ENCODE measurements at regions not wholly inside any gene's neighbourhood (a gene's known extent, or its start where the extent isn't known, plus 50 kb on each side); places are given as distances from the start of the nearest gene placed in this dataset.

DNA sequence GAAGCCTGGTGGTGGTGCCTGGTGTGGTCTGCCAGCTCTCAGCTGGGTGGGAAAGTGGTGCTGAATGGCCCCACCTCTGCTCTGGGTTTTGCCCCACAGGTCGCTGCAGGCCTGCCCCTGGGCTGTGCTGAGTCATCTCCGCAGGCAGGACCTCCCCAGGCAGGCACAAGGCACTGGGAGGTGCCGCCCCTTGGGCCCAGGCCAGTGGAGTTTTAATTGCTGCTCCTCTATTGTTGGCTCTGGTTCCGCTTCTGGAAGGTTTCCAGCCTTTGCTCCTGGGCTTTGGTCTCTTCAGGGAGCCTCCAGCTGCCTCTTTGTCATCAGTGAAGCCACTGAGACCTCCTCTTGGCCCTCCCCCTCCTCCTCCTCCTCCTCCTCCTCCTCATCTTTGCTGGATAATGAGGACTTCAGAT lies 180.3 kb upstream of the GRB10 start:
- DNase-seq: peak; percentile 94

DNA sequence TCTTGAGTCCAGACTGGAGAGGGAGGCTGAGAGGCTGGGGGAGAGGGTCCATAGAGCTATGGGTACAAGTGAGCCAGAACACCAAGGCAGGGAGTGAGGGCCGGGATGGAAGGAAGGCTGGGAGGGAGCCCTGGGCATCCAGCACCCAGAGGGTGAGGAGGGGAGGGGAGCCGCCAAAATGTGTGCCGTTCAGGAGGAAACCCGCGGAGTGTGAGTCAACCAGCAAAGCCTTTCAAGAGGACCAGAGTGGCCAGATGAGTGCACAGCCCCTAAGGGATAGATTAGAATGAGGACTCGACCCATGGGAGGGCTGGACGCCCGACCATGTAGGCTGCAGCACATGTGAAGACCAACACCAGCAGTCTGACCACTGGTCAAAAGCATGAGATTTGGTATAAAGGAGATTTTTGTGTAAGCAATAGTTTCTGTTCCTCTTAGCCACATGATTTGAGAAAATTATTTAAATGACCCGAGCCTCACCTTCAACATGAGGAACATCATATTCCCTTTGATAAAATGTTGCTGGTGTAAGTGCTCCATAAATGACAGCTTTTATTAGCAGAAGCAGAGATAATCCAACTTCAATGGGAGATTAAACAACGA lies 179.7 kb upstream of the GRB10 start:
- no peak for DNase-seq

DNA sequence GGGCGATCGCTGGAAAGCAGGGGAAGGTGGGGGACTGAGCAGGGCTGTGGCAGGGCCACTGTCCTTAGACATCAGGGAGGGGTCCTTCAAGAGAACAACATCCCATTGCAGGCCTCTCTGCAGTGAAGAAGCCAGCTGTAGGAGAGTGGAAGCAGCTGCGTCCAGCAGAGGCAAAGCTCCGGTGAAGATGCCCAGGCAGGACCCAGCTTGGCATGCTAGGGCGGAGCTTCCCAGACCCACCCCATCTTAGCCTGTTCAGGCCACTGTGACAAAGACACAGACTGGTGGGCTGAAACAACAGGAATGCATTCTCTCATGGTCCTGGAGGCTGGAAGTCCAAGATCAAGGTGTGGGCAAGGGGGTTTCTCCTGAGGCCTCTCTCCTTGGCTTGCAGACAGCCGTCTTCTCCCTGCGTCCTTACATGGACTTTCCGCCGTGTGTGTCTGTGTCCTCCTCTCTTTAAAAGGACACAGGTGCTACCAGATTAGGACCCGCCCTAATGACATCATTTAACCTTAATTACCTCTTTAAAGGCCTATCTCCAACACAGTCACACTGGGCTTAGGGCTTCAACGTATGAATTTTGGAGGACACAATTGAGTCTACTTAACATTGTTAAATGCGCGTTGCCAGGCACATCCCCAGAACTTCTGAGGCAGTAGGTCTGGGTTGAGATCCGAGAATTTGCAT lies 178.1 kb upstream of the GRB10 start:
- no peak for DNase-seq

DNA sequence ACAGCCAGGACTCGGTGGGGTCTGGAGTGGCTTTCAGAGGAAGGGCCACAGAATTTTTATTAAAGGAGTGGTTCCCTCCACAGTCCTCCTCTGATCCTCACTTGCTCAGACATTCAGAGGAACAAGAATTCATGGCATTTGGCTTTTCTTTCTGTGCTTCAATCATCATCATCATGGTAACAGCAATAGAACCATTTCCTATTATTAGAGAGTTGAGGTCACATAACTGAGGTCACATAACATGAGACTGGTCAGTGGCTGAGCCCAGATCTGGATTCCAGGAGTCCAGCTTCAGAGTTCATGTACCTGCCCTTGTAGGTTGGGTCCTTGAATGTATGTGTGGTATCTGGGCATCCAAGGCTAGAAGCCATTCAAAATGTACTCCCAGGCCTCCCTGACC lies 177.3 kb upstream of the GRB10 start:
- no peak for DNase-seq

DNA sequence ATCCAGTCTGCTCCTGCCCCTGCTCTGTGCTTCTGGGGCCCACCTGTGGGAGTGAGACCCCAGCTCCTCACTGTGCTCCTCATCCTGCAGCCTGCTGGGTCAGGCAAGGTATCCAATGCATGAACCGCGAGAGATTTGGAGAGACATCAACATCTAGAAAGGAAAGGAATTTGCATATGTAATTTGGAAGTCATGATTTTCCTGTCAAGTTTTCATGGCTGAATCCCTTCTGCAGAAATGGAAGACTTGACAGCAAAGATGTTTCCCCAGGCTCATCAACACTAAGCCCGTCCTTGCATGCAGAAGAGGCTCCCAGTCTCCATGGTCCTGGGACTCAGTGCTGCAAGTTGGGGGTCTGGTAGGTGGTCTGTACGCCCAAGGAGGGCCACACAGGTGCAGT lies 176.9 kb upstream of the GRB10 start:
- DNase-seq: no peak

DNA sequence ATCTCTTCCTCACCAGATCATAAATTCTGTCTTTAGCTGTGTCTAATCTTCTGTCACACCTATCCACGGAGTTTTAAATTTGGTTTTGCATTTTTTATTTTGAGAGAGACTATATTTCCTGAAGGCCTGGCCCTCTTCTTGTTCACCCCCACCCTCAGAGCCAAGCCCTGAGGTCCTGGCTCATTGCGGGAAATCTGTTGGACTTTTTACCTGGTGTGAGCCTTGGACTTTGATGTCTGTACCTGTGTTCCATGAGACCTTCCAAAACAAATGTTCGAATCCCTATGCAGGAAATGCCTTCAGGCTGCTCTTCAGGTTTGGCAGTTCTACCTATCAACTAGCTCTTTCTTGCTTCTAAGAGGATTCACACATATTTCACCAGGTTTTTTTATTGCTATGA lies 175.2 kb upstream of the GRB10 start:
- DNase-seq: no peak

DNA sequence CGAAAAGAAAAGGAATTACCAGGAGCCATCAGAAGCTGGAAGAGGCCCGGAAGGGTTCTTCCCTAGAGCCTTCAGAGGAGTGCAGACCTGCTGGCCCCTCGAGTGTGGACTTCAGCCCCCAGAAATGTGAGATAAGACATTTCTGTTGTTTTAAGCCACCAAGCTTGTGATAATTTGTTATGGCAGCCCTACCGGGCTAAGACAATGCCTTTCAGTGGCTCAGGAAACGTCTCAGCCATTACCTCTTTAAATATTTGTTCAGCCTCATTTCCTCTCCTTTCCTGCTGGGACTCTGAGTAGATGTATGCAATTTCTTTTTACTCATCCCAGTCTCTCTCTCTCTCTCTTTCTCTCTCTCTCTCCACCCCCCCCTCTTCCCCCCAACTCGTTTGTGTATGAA lies 174.7 kb upstream of the GRB10 start:
- DNase-seq: no peak

DNA sequence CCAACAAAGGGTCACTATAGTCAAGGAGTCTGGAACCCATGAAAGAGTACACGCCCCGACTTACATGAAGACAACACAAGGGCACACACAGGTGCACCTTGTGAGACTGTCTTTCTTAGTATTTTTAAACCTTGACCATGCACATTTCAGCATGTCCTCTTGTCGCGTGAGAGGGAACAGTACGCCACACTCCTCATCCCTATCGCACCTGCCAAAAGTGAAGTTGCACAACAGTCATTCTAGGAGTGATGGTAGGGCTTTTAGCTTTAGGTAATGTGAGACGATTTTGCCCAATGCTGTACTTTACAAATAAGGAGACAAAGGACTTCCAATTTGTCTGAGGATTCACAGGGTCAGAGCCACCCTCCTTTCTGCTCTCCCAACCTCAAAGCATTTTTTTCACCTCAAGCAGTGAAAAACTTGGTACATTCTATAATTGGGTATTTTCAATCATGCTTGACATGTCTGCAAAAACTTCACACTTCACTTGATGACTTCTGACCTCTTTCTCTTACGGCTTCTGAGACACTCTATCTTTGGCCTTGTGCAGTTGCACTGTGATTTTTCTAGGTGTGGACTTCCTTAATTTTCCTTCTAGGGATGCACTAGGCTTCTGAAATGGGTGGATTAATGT lies 173.9 kb upstream of the GRB10 start:
- no peak for DNase-seq

DNA sequence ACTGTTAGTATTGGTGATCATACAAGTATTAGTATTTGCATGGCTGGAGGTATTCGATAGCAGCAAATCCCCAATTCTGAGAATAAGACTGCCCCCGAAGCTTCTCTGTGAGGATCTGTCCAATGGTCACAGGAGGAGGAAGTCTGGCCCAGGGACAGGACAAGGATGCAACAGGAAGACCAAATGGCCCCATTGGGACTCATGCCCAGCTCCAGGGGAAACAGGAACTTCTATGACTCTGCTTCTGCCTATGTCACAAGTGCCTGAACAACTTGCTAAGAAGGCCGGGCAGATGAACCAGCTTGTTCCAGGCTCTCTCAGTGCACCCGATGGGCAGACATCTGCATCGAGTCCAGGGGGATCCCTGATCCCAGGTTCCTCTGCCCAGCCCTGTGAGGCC lies 172.0 kb upstream of the GRB10 start:
- DNase-seq: no peak

DNA sequence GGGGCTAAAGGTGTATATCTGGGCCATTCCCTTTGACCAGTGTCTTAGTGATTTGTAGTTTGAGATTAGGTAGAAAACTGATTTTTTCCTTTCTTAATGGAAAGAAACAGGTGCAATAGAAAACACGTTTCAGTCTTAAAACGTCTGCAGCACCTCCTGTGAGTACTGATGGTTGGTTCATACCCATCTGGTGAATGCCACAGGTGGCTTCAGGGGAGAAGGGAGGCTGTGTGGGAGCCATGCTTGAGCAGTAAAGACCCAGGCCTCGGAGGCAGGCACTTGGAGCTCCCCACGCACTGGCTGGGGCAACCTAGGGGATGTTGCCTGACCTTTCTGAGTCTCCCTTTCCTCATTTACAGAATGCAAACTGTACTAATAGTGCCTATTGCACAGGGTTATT lies 171.5 kb upstream of the GRB10 start:
- no peak for DNase-seq

DNA sequence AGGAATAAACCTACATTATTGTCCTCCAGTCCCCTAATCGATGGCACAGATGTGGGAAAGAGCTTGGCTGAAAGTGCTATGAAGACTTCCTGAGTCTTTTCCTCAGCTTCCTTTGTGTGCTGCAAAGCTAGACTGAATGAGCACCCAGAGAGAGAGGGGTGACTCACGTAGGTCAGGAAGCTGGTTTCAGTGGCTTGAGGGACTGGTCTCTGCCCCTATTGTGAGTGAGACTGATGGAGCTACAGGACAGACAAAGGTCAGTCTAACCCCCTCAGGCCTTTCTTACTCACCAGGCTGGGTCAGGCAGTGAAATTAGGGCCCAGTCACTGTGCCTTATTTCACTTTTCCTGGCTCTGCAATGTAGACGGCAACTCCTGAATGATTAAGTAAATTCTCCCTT lies 171.1 kb upstream of the GRB10 start:
- no peak for DNase-seq

DNA sequence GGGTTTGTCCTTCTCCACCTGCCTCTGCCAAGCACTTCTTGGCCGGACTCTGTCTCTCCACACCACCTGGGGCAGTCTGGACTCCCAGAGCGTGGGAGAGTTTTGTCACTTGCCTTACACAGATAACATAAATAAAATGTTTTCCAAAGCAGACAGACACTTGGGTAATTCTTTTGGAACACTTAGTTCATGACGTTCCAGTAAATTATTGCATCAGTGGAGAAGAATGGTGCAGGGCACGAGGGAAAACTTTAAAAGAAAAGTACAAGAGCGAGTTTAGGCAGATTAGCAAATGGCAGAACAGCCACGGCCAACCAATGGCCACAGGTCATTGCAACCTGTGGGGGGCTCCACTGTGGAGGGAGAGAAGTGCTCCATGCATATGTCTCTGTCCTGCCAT lies 170.6 kb upstream of the GRB10 start:
- no peak for DNase-seq

DNA sequence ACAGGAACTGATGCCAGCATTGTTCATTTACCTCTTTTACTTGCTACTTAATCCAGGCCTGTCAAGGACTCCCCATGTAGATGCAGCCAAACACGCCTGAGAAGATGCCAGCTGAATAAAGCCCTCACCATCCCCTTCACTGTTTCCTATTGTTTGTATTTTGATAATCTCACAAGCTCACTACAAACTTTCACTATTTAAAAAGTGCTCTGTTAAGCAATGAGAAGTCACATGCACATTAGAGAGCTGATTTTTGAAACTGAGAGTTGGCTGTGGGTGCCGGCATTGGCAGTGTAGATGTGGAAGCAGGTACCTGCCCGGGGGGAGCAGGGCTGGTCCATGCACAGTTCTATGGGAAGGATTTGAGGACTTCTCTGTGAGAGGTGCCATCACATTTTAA lies 169.8 kb upstream of the GRB10 start:
- DNase-seq: no peak

DNA sequence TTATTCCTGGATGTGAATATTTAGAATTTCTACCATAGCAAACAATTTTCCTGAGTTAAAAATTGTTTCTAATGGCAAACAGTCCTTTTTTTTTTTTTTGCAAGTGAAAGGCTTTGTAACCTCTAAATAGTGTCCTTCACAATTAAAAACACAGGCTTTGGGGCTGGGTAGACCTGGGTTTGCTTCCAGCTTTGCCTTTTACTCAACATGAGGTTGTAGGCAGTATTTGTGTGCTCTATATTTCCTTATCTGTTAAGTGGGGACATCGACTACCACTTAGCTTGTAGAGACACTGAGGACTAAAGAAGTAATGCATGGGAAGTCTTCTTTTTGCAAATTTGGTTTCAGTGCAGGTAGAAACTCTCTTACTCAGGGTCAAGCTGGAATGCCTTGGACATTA lies 169.4 kb upstream of the GRB10 start:
- DNase-seq: no peak

DNA sequence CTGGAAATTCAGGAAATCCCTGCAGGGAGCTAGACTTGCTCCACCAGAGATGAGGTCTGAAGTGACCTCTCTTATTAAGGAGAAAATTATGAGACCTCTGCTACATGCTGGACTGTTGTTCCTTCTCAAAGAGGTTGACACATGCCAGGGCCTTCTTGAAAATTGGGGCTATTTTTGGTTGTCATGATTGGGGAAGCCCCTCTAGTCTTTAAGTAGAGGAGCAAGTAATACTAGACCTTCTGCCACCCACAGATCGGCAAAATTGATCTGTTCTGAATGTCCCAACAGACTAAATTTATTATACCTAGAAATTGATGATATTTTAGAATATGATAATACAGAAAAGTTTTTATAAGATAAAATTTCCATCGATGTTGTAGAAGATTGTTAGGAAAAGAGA lies 160.8 kb upstream of the GRB10 start:
- no peak for DNase-seq

DNA sequence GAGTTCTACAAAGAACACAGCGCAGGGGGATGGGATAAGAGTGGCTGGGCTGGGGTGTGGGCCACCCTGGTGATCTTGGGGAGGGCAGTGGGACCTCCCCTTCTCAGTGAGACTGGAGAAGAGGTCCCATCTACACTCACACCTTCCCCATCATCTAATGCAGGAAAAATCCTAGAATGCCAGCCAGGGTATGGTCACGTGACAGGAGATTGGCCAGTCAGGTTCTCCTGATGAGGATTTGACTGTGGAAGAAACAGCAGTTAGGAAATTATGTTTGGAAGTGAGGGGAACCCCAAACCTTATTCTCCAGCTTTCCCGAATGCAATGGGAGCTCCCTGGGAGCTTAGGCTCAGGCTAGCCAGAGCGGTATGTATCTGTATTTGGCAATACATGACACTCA lies 158.8 kb upstream of the GRB10 start:
- DNase-seq: no peak

DNA sequence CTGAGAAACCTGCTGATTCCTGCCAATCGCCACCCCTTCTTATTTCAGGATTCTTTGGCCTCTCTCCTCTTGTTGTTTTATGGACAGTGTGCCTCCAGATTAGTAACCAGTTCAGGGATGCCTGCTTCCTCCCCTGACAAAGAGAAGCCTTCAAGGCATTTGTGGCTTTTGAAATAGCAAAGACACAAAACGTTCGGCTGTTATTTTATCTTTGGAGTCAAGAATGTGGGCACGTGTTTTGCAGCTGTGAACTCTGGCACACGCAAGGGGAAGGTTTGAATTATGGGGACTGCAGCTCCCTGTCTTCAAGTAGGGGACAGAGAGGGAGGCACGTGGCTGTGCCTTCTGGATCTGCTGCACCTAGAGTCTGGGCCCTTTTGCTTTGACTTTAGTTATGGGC lies 157.9 kb upstream of the GRB10 start:
- DNase-seq: no peak

DNA sequence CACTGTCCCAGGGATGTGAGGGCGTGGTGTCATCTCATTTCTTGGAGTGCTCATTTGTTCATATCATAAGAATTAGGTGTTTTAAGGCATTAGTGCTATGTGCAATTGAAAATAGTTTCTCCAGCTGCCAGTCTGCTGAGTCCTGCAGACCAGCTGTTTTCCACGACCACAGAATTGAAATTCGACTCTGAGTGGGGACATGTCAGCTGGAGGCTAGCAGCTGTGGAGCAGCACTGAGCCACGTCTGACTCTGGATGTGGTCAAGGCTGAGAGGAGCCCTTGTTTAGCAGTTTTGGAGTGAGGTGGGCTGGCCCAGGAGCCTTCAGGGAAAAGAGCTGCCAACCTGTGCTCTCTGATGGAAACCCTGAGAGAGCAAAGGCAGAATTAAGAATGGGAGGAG lies 156.3 kb upstream of the GRB10 start:
- peak; percentile 4 for DNase-seq

DNA sequence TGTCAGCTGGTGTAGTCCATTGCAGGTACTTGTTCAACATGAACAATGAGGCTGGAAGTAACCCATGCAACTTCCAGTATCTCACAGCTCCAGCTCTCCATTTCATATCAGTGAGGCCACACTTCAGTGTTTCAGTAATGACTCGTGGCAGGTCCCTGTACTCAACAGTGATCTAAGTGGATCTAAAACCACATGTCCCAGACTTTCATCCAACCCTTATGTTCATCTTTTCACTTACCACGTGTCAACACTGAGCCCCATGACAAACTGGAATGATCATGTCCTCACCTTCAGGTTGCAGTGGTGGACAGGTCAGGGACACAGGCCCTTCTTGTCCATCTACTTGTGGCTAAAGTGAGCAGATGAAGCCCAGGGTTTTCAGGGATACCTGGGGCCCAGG lies 155.0 kb upstream of the GRB10 start:
- no peak for DNase-seq

DNA sequence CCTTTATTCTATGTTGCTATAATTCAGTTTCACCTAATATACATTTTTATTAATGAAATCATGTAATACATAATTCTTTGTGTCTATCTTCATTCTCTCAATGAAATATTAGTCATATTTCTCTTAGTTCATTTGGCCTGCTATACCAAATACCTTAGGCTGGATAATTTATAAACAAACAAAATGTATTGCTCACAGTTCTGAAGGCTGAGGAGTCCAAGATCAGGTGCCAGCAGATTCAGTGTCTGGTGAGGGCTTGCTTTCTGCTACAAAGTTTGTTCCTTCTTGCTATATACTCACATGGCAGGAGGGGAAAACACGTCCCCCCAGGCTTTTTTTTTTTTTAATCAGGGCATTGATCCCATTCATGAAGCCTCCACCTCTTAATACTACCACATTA lies 143.4 kb upstream of the GRB10 start:
- no peak for DNase-seq

DNA sequence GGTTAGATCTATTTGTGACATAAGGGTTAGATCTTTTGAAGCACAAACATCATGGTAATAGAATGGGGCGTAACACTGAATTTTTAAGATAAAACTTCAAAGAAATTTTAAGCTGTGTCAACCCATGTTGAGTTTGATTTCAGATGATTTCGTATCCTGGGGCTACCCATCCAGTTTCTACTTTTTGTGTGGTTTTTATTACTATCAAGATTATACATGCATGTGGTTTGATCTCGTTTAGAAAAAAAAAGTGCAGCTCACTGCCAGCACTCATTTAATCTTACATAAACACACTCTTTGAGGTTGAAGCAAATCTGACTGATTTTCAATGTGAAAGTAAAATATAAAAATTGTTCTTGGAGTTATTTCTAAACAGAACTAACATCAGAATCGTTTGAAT lies 140.8 kb upstream of the GRB10 start:
- DNase-seq: no peak

DNA sequence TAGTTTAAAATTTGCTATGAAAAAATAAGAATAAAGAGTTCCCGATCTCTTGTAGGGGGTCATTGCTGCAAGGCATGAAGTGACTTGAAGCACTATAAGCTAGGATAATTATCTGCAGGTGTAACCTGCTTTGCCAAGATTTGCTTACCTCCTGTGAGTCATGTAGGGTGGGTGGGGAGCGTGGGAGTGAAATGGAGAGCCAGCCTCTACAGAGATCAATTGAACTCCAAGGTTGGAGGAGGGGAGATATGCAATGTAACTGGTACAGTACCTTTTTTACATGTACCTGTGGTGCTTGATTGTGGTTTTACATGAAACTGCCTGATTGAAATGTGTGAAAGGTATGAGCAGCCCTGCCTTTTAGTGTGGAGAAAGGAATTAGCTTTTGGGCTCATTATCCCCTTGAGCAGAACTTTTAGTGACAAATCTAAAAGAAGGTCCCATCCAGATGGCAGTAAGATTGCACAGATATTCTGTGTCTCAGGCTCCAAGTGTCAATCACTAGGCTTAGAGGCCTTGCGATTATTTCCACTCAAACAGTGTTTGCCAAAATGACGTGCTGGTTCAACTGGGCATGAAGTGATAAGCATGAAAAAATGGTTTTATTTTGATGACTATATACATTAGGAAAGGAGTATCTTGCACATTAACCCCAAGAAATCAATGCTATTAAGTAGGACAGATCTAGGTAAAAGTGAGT lies 138.6 kb upstream of the GRB10 start:
- no peak for DNase-seq

DNA sequence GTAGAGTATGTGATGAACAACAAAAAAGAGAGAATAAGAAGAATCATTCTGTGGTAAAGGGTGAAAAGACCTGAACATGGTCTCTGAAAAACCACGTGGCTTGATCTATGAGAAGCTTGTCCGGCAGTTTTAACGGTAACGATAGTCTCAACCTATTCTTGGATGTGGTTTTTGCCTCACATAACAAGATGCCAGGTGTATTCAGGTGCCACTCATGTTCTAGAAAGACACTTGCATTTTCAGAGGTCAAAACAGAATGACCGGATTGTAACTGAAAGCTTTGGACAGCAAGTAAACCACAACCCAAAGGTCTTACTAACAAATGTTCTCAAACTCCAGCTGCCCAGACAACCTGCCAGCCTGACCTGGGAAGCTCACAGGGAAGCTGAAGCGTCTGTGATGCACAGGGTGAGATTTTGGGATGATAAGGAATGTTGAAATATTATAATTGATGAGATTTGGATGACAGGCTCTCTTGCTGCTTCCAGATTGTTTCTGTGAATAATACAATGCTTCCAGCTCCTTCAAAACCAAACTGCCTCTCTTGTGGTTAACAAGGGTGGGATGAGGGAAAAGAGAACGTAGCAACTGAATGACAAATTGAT lies 137.4 kb upstream of the GRB10 start:
- no peak for DNase-seq

DNA sequence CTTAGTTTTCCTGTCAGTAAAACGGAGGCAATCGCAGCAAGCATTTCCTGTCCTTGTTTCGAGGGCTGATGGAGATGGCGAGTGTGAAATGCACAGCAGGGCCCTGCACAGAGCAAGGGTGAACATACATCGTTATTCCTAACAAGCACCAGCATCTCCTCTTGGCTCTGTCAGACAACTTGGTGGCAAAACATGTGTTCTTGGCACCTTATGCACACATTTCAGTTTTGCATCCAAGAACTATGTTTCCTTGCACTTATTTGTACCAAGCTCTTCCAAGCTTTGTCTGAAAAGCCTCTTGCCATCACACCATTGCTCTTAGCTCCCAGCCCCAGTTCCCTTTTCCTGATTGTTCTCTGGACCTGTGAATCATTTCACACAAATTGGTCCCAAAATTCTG lies 132.9 kb upstream of the GRB10 start:
- no peak for DNase-seq

All from DMS 273 treated with DMSO at 0.1 percent for 48 hours (cell line).